Colonic mucosa (tissue), 4 donors: ENCODE measurements at regions not wholly inside any gene's neighbourhood (a gene's known extent, or its start where the extent isn't known, plus 50 kb on each side); places are given as distances from the start of the nearest gene placed in this dataset. TPM values are rescaled to one million over a fixed set of nuclear protein-coding genes. Genes with fewer than 3 reads are reported as not detected.

Experiments
- DNase-seq: peaks from one replicate; pipeline ENCODE4 v3.0.0-alpha.2; 2020
- H3K27ac ChIP-seq: fragments of 200-600 bp; one replicate; pipeline ENCODE4 v1.8.0; 2021
- H3K27me3 ChIP-seq: fragments of 200-600 bp; one replicate; pipeline ENCODE4 v1.8.0; 2021
- H3K36me3 ChIP-seq: fragments of 200-600 bp; one replicate; pipeline ENCODE4 v1.8.0; 2021
- H3K4me1 ChIP-seq: fragments of 200-600 bp; one replicate; pipeline ENCODE4 v1.8.0; 2021; ENCODE audit warnings: mild to moderate bottlenecking
- H3K4me3 ChIP-seq: fragments of 200-600 bp; one replicate; pipeline ENCODE4 v1.8.0; 2021
- H3K9ac ChIP-seq, 2 donors: one replicate each; pipeline ENCODE4 v1.7.0; 2013; ENCODE audit warnings: control low read depth in 2 of 2, low read depth in 2 of 2, low read length in 2 of 2
- H3K9me3 ChIP-seq: fragments of 200-600 bp; one replicate; pipeline ENCODE4 v1.8.0; 2021
- intact Hi-C: fragments of 100-400 bp; cut with DNase I; formaldehyde crosslinking; loops from one replicate; pipeline ENCODE4 v1.14.1; 2022
- microRNA-seq: library from miRNA; unstranded; fragments of <30 nt; microRNA quantifications from one replicate; pipeline ENCODE4, GENCODE V29; 2019
- TF ChIP-seq, protein P1 (sequence below): fragments of 200-600 bp; IDR thresholded peaks from one replicate; pipeline ENCODE4 v1.8.0; 2022; ENCODE audit warnings: antibody characterized with exemption, mild to moderate bottlenecking
- donor health status: healthy.
- donor health status: DM: no; HTN: no; CAD: no.
- donor health status: DM: no; HTN: no; CAD: no.

DNA sequence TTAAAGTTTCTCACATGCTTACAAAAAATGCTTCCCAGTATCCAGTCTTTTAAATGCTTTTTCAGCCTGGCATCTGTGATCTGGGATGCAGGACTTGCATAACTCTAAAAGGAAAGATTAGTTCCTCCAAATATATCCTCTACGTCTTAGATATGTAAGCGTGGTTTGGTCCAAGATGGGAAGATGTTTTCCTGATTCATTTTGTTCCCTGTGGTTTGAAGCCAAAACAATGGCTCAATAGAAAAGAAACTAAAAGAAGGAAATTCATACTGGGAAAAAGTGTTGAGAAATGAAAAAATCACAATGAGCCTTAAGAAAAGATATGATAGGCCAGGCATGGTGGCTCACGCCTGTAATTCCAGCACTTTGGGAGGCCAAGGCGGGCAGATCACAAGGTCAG, 1002.8 kb downstream of the NAALADL2 start:
- Histone ChIP-seq H3K4me1 (no peaks in the 10 kb centered on the region), H3K36me3 (no peaks in the 10 kb centered on the region), H3K27ac (no peak overlapping the region), H3K27me3 (no peaks in the 10 kb centered on the region), H3K4me3 (no peak overlapping the region), H3K9ac (no peak overlapping the region), H3K9me3 (no peaks in the 10 kb centered on the region)
- TF ChIP-seq, protein P1, sequence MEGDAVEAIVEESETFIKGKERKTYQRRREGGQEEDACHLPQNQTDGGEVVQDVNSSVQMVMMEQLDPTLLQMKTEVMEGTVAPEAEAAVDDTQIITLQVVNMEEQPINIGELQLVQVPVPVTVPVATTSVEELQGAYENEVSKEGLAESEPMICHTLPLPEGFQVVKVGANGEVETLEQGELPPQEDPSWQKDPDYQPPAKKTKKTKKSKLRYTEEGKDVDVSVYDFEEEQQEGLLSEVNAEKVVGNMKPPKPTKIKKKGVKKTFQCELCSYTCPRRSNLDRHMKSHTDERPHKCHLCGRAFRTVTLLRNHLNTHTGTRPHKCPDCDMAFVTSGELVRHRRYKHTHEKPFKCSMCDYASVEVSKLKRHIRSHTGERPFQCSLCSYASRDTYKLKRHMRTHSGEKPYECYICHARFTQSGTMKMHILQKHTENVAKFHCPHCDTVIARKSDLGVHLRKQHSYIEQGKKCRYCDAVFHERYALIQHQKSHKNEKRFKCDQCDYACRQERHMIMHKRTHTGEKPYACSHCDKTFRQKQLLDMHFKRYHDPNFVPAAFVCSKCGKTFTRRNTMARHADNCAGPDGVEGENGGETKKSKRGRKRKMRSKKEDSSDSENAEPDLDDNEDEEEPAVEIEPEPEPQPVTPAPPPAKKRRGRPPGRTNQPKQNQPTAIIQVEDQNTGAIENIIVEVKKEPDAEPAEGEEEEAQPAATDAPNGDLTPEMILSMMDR, result no peak
- no peak for DNase-seq
- intact Hi-C loops, result no loop called here

Small RNAs in the stretch of these regions (microRNA-seq; reads per million reads assigned to microRNA genes)
- not detected for gene MIR7977
